NB4 (cell line): ENCODE measurements at regions not wholly inside any gene's neighbourhood (a gene's known extent, or its start where the extent isn't known, plus 50 kb on each side); places are given as distances from the start of the nearest gene placed in this dataset.

Source experiments
- DNase-seq: peaks from one replicate; pipeline ENCODE4 v3.0.0; 2010; ENCODE audit warnings: low read depth
- H3K4me3 ChIP-seq: one replicate; pipeline ENCODE4 v1.5.1; 2011; ENCODE audit warnings: mild to moderate bottlenecking, low read depth, low read length, moderate library complexity
- CTCF ChIP-seq: IDR thresholded peaks from one replicate; pipeline ENCODE4 v1.5.1; 2012; ENCODE audit warnings: low read depth, low read length
- MAX ChIP-seq: IDR thresholded peaks from 2 replicates; pipeline ENCODE4 v1.6.1; 2011; ENCODE audit warnings: low read depth, low read length
- MYC ChIP-seq: IDR thresholded peaks from 2 replicates; pipeline ENCODE4 v1.6.1; 2011; ENCODE audit warnings: low read depth, low read length
- POLR2A ChIP-seq: IDR thresholded peaks from 2 replicates; pipeline ENCODE4 v1.6.1; 2011; ENCODE audit warnings: mild to moderate bottlenecking; ENCODE audit not compliant: insufficient read length; ENCODE audit errors: extremely low read depth

- no peak overlapping the region for H3K4me3 ChIP-seq
- DNase-seq, result no peak
- TF ChIP-seq POLR2A (no peak), MAX (no peak), MYC (no peak), CTCF (no peak)
Observed at GRCh38 chr10:117788911-117789310, 246.4 kb downstream of the EMX2 start.

GRCh38 chr10:117790179-117790578 is 247.6 kb downstream of the EMX2 start:
- TF ChIP-seq POLR2A, result no peak
- TF ChIP-seq MYC, result no peak
- TF ChIP-seq CTCF, result no peak
- no peak for TF ChIP-seq MAX
- H3K4me3 ChIP-seq, result no peak overlapping the region
- DNase-seq, result no peak

DNA sequence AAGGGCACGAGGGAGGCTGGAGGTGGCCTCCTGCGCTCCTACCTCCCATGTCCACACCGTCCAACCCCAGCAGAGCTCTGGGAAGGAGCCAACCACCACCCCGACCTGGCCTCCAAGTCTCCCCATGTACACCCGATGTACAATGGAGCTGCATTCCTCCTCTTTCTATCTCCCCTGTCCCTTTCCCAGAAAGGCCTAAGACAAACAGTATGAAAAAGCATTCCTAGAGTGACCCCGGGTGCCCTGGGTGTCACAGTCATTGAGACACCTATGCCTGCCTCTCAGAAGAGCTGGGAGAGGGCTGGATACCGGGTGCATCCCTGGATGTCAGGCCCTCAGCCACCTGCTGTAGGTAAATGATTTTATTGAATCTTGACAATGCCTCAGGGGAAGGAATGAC is 248.1 kb downstream of the EMX2 start:
- TF ChIP-seq CTCF (no peak), POLR2A (no peak), MYC (no peak), MAX (no peak)
- DNase-seq, result no peak
- no peak overlapping the region for H3K4me3 ChIP-seq

DNA sequence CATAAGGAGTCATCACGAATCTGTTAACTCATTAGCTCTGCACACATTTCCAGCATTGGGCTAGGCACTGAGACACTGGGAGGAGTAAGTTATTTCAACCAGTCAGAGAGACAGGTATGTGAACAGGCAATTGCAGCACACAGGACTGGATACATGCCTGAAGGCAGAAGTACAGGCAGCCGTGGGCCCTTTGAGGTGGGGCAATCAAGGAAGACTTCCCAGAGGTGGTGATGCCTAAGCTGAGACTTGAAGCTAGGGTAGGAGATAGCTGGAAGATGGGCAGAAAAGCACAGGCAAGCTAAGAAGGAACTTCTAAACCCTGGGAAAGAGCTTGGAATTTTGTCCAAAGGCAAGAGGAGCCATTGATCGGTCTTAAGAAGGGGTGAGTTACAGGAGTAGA is 249.7 kb downstream of the EMX2 start:
- no peak for DNase-seq
- H3K4me3 ChIP-seq, result no peak overlapping the region
- TF ChIP-seq MAX (no peak), MYC (no peak), CTCF (no peak), POLR2A (no peak)

GRCh38 chr10:117796130-117796745 is 250.5 kb downstream of the RAB11FIP2 start:
- no peak for DNase-seq
- H3K4me3 ChIP-seq, result no peak overlapping the region
- TF ChIP-seq MAX (no peak), MYC (no peak), CTCF (no peak)

GRCh38 chr10:117797296-117797695 is 249.4 kb downstream of the RAB11FIP2 start:
- DNase-seq, result no peak
- no peak overlapping the region for H3K4me3 ChIP-seq
- TF ChIP-seq POLR2A (no peak), MYC (no peak), MAX (no peak), CTCF (no peak)
